Spleen (tissue), 7 donors: ENCODE measurements at regions not wholly inside any gene's neighbourhood (a gene's known extent, or its start where the extent isn't known, plus 50 kb on each side); places are given as distances from the start of the nearest gene placed in this dataset.

Source experiments
- CTCF ChIP-seq, 11 experiments: fragments of 200-600 bp in 7 of 11; fragments of 450-650 bp in 4 of 11; sonication (generic) in 4 of 11; IDR thresholded peaks in 8 of 11; conservative IDR thresholded peaks in 3 of 11; 1 replicate in 7 of 11; 2 replicates in 4 of 11; pipeline versions ENCODE4 v1.4.0 to v1.8.0; 2016 to 2021; ENCODE audit warnings: antibody characterized with exemption in 11 of 11, inconsistent platforms in 4 of 11, mild to moderate bottlenecking in 1 of 11
- POLR2A ChIP-seq, 3 donors: fragments of 450-650 bp; IDR thresholded peaks; one replicate each; pipeline ENCODE4 v1.5.1; 2017; ENCODE audit warnings: antibody characterized with exemption in 3 of 3, mild to moderate bottlenecking in 1 of 3
- POLR2AphosphoS5 ChIP-seq, 3 donors: sonication (generic); formaldehyde crosslinking; IDR thresholded peaks; one replicate each; pipeline ENCODE4 v1.5.1; 2017; ENCODE audit warnings: antibody characterized with exemption in 3 of 3
- donor health status: DM: no; HTN: no; CAD: no; lungs with moderate emphysema.
- donor health status: DM: no; HTN: no; CAD: no.
- donor health status: DM: no; HTN: no; CAD: no.

- TF ChIP-seq CTCF (IDR thresholded peaks at IDR 0.05 in 8 of 11, conservative IDR thresholded peaks at IDR 0.05 in 3 of 11) (no peak), POLR2AphosphoS5 (IDR thresholded peaks at IDR 0.05) (peak; percentile 6 to 28 (median 22)), POLR2A (IDR thresholded peaks at IDR 0.05) (no peak)
Observed at GRCh38 chr17:77317091-77317750, 176.5 kb downstream of the SEC14L1 start.
